ENCODE measurements at regions not wholly inside any gene's neighbourhood (a gene's known extent, or its start where the extent isn't known, plus 50 kb on each side); places are given as distances from the start of the nearest gene placed in this dataset.
"Not testable (repeated sequence)": the region's sequence is repeated elsewhere in the genome, so short reads cannot be mapped to it uniquely, and the experiment has no call there.

- H3K9me3 ChIP-seq (ENCODE audit: control insufficient read depth in 4 of 4, low read length in 3 of 4) = no peaks in the 10 kb centered on the region
- DNase-seq (ENCODE audit: low spot score) = no peak
- no peak overlapping the region for H3K4me3 ChIP-seq (ENCODE audit: low read depth in 1 of 3, low read length in 3 of 3)
- no peaks in the 10 kb centered on the region for H3K36me3 ChIP-seq (ENCODE audit: control insufficient read depth in 4 of 4, insufficient read depth in 3 of 4, low read depth in 1 of 4, low read length in 3 of 4)
- no peak overlapping the region for H3K27ac ChIP-seq (ENCODE audit: low read depth in 1 of 2, low read length in 2 of 2)
- no peaks in the 10 kb centered on the region for H3K4me1 ChIP-seq (ENCODE audit: control insufficient read depth in 4 of 4, insufficient read depth in 4 of 4, low read length in 3 of 4)
- H3K27me3 ChIP-seq (ENCODE audit: control insufficient read depth in 4 of 4, insufficient read depth in 4 of 4, low read length in 3 of 4) = no peaks in the 10 kb centered on the region
- 72% methylated on average over 2 of the region's 2 CpGs for WGBS
- H3K9ac ChIP-seq (ENCODE audit: low read depth in 1 of 2, low read length in 2 of 2) = no peak overlapping the region
- TF ChIP-seq TAF1 (conservative IDR thresholded peaks at IDR 0.05) (no peak), YY1 (IDR thresholded peaks at IDR 0.05) (no peak), RAD21 (IDR thresholded peaks at IDR 0.05) (no peak), MAX (IDR thresholded peaks at IDR 0.05) (no peak), FOXA1 (IDR thresholded peaks at IDR 0.05) (no peak), NR2F2 (IDR thresholded peaks at IDR 0.05) (no peak), FOXA2 (IDR thresholded peaks at IDR 0.05) (no peak), GABPA (IDR thresholded peaks at IDR 0.05 in 1 of 2, conservative IDR thresholded peaks at IDR 0.05 in 1 of 2) (no peak), EGR1 (IDR thresholded peaks at IDR 0.05; ENCODE audit: low read depth in 2 of 2) (no peak)
Observed at GRCh38 chr7:86049910-86050309, 593.8 kb upstream of the GRM3 start.

GRCh38 chr7:86045197-86045596 lies 598.5 kb upstream of the GRM3 start:
- not testable (repeated sequence) for H3K27me3 ChIP-seq (ENCODE audit: control insufficient read depth in 4 of 4, insufficient read depth in 4 of 4, low read length in 3 of 4); H3K9ac ChIP-seq (ENCODE audit: low read depth in 1 of 2, low read length in 2 of 2); H3K4me1 ChIP-seq (ENCODE audit: control insufficient read depth in 4 of 4, insufficient read depth in 4 of 4, low read length in 3 of 4); H3K27ac ChIP-seq (ENCODE audit: low read depth in 1 of 2, low read length in 2 of 2); DNase-seq (ENCODE audit: low spot score); H3K4me3 ChIP-seq (ENCODE audit: low read depth in 1 of 3, low read length in 3 of 3); H3K36me3 ChIP-seq (ENCODE audit: control insufficient read depth in 4 of 4, insufficient read depth in 3 of 4, low read depth in 1 of 4, low read length in 3 of 4); H3K9me3 ChIP-seq (ENCODE audit: control insufficient read depth in 4 of 4, low read length in 3 of 4)
- WGBS = 89% methylated on average over 1 of the region's 1 CpG

- Histone ChIP-seq H3K27ac (ENCODE audit: low read depth in 1 of 2, low read length in 2 of 2) (no peak overlapping the region), H3K4me1 (ENCODE audit: control insufficient read depth in 4 of 4, insufficient read depth in 4 of 4, low read length in 3 of 4) (no peaks in the 10 kb centered on the region), H3K4me3 (ENCODE audit: low read depth in 1 of 3, low read length in 3 of 3) (no peak overlapping the region), H3K9ac (ENCODE audit: low read depth in 1 of 2, low read length in 2 of 2) (no peak overlapping the region), H3K27me3 (ENCODE audit: control insufficient read depth in 4 of 4, insufficient read depth in 4 of 4, low read length in 3 of 4) (no peaks in the 10 kb centered on the region), H3K36me3 (ENCODE audit: control insufficient read depth in 4 of 4, insufficient read depth in 3 of 4, low read depth in 1 of 4, low read length in 3 of 4) (no peaks in the 10 kb centered on the region), H3K9me3 (ENCODE audit: control insufficient read depth in 4 of 4, low read length in 3 of 4) (peaks cover 0 to 7% (median 0%) of the 10 kb centered on the region in 4 donors)
- no peak for TF ChIP-seq EGR1 (IDR thresholded peaks at IDR 0.05; ENCODE audit: low read depth in 2 of 2)
- no peak for TF ChIP-seq HNF4A (conservative IDR thresholded peaks at IDR 0.05)
- TF ChIP-seq CTCF (IDR thresholded peaks at IDR 0.05; ENCODE audit: low read depth, low read length, missing input control) = no peak
- TF ChIP-seq TAF1 (conservative IDR thresholded peaks at IDR 0.05) = no peak
- TF ChIP-seq ATF3 (IDR thresholded peaks at IDR 0.05) = no peak
- TF ChIP-seq ZBTB33 (IDR thresholded peaks at IDR 0.05) = no peak
- TF ChIP-seq YY1 (IDR thresholded peaks at IDR 0.05) = no peak
- no peak for TF ChIP-seq GABPA (IDR thresholded peaks at IDR 0.05 in 1 of 2, conservative IDR thresholded peaks at IDR 0.05 in 1 of 2)
- no peak for TF ChIP-seq RXRA (IDR thresholded peaks at IDR 0.05)
- TF ChIP-seq HNF4G (IDR thresholded peaks at IDR 0.05) = no peak
- DNase-seq (ENCODE audit: low spot score) = no peak
Observed at GRCh38 chr7:86025807-86026206, 617.9 kb upstream of the GRM3 start.

Data from liver (tissue), 8 donors.